ENCODE measurements at regions not wholly inside any gene's neighbourhood (a gene's known extent, or its start where the extent isn't known, plus 50 kb on each side); places are given as distances from the start of the nearest gene placed in this dataset.

GRCh38 chr11:126122863-126123262 is 60.2 kb upstream of the CDON start:
- no peak for TF ChIP-seq EZH2 (IDR thresholded peaks at IDR 0.05; ENCODE audit: borderline replicate concordance, low read depth, low read length)
- TF ChIP-seq CEBPB (tag; IDR thresholded peaks at IDR 0.05): no peak
- no peak for TF ChIP-seq CTCF (IDR thresholded peaks at IDR 0.05 in 2 of 3, conservative IDR thresholded peaks at IDR 0.05 in 1 of 3; ENCODE audit: insufficient read depth in 2 of 3, low read depth in 1 of 3, low read length in 3 of 3)
- no peak for TF ChIP-seq MAFG (tag; conservative IDR thresholded peaks at IDR 0.05)
- no peak for TF ChIP-seq MTA2 (IDR thresholded peaks at IDR 0.05; ENCODE audit: low read depth)
- TF ChIP-seq MLX (CRISPR knock-in tag; conservative IDR thresholded peaks at IDR 0.05): no peak
- TF ChIP-seq BHLHE40 (IDR thresholded peaks at IDR 0.05; ENCODE audit: low read length): no peak
- TF ChIP-seq DPF2 (IDR thresholded peaks at IDR 0.05): no peak
- no peak for TF ChIP-seq RAD51 (IDR thresholded peaks at IDR 0.05; ENCODE audit: borderline replicate concordance, low read depth)
- TF ChIP-seq SNIP1 (IDR thresholded peaks at IDR 0.05; ENCODE audit: low read depth): no peak
- TF ChIP-seq ZFP36 (IDR thresholded peaks at IDR 0.05; ENCODE audit: low read depth, low read length, partially characterized antibody): no peak
- TF ChIP-seq POLR2AphosphoS5 (IDR thresholded peaks at IDR 0.05; ENCODE audit: control insufficient read depth, insufficient read depth, low read depth, low read length): no peak
- TF ChIP-seq ZNF347 (CRISPR knock-in tag; IDR thresholded peaks at IDR 0.05; ENCODE audit: low read depth): no peak
- no peak for TF ChIP-seq MAFF (IDR thresholded peaks at IDR 0.05; ENCODE audit: low read length)
